ENCODE measurements at regions not wholly inside any gene's neighbourhood (a gene's known extent, or its start where the extent isn't known, plus 50 kb on each side); places are given as distances from the start of the nearest gene placed in this dataset.

DNA sequence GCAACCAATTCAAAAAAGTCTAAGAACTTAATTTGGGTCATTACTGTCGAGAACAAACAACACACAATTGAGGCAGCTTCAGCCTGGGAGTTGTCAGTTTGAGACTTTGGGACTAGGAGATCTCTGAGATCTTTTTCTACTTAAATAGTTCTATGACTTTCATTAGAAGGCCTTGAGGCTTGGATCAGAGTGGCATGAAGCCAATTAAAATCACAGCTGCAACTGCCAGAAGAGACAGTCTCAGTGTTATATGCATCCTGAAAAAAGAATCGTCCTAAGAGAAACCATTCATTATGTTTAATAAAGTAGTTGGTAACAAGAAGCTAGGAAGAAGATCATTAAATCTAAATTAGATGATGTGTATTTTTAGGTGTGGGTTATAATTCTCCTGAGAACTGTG lies 170.8 kb upstream of the RASSF8 start:
- TF ChIP-seq, protein P1, sequence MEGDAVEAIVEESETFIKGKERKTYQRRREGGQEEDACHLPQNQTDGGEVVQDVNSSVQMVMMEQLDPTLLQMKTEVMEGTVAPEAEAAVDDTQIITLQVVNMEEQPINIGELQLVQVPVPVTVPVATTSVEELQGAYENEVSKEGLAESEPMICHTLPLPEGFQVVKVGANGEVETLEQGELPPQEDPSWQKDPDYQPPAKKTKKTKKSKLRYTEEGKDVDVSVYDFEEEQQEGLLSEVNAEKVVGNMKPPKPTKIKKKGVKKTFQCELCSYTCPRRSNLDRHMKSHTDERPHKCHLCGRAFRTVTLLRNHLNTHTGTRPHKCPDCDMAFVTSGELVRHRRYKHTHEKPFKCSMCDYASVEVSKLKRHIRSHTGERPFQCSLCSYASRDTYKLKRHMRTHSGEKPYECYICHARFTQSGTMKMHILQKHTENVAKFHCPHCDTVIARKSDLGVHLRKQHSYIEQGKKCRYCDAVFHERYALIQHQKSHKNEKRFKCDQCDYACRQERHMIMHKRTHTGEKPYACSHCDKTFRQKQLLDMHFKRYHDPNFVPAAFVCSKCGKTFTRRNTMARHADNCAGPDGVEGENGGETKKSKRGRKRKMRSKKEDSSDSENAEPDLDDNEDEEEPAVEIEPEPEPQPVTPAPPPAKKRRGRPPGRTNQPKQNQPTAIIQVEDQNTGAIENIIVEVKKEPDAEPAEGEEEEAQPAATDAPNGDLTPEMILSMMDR (optimal IDR thresholded peaks at IDR 0.05 in 1 of 3, IDR thresholded peaks at IDR 0.05 in 1 of 3, conservative IDR thresholded peaks at IDR 0.05 in 1 of 3; ENCODE audit: extremely low read depth in 1 of 3, insufficient read depth in 2 of 3, low read length in 3 of 3), result no peak
- TF ChIP-seq EZH2 (IDR thresholded peaks at IDR 0.05; ENCODE audit: low read length), result no peak
